ENCODE measurements at regions not wholly inside any gene's neighbourhood (a gene's known extent, or its start where the extent isn't known, plus 50 kb on each side); places are given as distances from the start of the nearest gene placed in this dataset.

DNA sequence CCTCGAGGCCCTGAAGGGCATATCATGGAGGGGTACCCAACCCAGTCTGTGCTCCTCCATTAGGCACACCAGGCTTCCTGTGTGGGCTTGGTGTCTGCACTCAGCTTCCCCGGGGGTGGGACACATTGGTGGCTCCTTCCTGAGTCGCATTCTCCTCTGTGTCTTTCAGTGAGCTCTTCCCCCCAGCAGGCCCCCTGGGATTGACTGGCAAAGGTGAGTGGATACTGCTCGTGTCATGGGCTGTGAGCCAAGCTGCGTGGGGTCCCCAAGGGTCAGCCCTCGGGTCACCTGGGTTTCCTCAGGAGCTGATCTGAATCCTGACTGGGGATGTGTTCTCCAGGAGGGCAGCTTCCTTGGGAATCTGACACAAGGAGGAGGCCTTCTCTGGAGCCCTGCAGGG is 231.0 kb downstream of the SNRPN start:
- TF ChIP-seq CTCF (IDR thresholded peaks at IDR 0.05; ENCODE audit: insufficient read depth, low read depth, low read length) (no peak), EZH2 (IDR thresholded peaks at IDR 0.05; ENCODE audit: insufficient read depth, low read length) (no peak)

Measured in astrocyte (in vitro differentiated cells and primary cell).